ENCODE measurements at regions not wholly inside any gene's neighbourhood (a gene's known extent, or its start where the extent isn't known, plus 50 kb on each side); places are given as distances from the start of the nearest gene placed in this dataset.

DNA sequence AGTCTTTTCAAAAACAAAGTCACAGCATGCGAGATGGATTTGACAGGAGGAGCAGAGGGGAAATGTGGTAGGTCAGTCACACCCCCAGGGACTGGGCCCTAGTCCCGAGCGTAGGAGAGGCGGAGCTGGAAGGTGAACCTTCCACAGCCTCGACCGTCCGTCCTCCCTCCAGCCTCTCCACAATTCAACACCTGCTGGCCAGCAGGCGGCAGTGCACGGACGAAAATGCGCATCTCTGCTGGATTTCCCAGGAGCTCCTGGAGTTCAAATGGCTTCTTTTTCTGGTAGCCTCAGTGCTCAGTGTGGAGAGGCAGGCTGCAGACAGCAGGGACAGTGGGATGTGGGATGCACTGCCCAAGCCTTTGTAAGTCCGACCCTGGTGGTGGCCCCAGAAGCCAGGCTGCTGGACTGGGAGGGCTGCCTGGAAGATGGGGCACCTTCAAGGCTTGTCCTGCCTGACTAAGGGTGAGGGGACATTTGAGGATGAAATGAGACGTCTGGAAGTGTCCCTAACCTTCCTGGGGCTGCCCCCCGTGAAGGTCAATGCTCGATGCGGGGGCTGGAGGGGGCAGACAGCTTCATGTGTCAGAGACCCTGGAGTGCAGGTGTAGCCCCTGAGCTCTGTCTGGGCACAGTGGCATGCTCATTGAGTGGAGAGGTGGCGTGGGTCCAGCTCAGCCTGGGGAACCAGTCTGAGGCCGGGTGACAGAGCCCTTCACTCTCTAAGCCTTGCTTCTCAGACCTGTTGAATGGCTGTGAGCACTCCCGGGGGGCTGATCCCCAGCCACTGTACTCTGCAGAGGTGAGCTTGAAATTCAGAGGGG, 189.5 kb downstream of the TFCP2L1 start:
- no peak for DNase-seq (ENCODE audit: low read depth in 2 of 2)

DNA sequence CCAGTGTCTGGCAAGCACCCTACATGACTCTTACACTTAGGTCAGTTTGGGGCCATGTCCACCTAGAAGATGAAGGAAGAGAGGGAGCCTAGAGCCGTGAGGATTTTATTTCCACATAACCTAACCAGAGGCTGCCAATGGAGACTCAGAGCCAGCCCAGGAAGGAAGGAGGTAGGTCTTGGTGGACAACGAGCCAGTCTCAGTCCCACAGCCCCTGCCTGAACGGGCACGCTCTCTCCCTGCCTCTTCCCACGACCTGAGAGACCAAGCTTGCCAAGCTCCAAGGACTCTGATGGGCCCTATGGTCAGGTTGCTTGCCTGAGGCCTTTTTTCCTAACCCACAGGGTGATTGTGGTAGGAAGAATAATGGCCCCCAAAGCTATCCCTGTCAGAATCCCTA, 188.4 kb downstream of the TFCP2L1 start:
- DNase-seq (ENCODE audit: low read depth in 2 of 2) = no peak

DNA sequence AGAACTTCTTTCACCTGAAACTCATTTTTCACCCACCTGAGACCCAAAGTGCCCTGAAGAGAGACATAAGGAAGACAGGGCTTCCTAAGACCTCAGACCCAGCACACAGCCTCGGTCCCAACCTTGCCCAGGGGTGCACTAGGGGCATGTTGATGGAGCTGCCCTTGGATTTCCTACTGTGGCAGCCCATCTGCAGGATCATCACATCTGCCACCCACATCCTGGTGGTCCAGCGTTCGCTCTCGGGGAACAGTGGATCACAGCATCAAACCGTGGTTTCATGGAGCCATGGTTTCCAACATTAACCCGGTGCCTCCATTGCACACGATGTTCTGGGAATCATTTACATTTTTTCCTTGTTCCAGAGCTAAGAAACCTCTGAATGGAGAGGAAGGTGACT, 186.4 kb downstream of the TFCP2L1 start:
- DNase-seq (ENCODE audit: low read depth in 2 of 2) = no peak

DNA sequence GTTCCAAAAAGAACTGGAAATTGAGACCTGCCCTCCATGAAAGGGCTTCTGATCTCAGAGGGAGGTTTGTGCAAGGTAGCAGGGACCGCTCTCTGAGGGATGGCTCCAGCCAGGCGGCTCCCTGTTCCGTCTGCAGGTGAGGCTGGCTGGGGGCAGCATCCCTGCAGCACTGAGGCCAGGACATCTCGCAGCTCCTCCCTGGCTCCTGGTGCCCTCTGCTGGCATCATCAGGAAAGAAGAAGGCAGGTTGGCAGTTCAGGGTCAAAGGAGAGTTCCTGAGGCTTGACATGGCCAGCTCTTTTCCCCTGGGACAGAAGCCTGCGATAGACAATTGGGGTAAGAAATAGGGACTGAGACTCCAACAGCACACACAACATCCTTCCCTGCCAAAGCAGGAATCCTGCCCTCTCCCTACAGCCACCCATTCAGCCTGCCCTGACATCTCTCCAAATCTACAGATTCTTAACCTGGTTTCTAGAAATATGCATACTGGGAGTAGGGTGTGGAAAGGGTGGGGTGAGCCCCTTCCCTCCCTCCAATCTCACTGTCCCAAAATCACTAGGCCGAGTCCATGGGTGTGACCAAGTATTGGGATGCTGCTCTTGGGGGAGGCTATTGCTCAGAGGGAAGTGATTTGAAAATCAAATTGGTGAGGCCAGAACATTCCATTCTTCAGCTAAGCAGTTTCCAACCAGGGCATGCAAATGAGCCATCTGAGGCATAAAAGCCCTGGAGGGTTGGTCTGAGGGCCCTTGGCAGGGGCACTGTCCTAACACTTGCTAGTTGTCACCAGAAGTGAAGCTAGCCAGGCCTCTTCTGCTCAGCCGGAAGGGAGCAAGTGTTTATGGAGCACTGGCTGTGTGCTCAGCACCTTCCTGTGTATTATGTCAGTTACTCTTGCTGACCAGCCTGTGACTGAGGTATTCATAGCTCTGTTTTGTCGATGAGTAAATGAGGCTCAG, 185.4 kb downstream of the TFCP2L1 start:
- no peak for DNase-seq (ENCODE audit: low read depth in 2 of 2)

DNA sequence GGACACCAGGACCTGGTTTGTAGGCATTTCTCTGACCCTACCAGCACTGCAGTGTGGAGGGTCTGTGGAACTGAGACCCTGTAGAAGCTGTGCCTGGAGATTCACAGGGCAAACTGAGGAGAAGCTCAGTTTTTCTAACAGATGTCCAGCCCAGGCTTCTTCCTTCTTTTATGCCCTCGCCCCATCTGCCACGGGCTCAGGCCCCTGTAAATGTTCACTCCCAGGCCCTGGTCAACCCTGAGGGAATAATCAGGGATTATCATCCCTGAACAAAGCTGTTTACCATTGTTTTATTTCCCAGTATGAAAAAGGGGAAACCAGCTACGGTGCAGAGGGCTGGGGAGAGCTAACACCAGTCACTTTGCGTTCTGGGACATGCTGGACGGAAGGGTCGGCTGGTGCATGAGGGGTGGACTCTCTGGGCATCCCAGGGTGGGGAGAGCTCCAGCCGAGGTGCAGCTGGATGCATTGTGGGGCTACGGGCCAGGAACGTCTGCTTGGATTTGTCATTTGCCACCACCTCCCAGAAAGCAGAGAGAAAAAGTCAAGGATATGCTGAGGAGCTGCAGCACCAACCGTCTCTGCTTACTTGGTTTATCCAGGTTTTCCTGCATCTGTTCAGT, 183.8 kb downstream of the TFCP2L1 start:
- DNase-seq (ENCODE audit: low read depth in 2 of 2) = no peak

DNA sequence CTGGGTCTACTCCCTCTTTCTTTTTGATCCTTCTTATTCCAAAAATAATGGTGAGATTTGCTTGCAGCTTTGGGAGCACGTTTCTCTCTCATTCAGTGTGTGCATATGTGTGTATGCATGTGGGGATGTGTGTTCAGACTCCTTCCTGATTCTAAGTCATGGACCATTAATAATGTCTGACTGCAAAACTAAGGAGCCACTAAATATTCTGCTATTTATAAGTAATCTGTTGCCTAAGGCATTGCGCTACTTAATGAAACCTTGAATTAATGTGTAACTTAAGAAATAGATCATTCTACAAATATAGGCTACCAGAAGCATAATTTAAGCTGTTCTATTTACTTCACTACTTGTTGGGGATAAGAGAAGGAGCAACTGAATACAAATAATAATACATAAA, 182.1 kb downstream of the TFCP2L1 start:
- DNase-seq (ENCODE audit: low read depth in 2 of 2) = no peak

DNA sequence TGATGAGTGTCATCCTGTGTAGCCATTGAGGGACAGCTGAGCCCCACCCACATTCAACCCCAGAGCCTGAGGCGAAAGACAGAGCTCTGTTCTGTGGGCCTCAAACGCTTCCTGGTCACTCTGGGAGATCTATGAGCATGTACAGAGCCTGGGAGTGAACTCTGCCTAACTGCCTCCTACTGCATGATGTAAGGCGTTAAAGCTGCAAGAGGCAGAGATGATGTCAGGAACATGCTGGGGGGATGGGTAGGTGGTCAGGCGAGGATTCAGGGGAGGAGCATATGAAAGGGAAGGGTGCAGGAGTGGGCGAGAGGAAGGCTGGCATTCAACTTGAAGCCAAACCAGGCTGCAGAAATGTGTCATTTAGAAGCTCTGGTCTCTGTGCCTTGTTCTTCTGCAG, 181.0 kb downstream of the TFCP2L1 start:
- DNase-seq (ENCODE audit: low read depth in 2 of 2) = no peak

DNA sequence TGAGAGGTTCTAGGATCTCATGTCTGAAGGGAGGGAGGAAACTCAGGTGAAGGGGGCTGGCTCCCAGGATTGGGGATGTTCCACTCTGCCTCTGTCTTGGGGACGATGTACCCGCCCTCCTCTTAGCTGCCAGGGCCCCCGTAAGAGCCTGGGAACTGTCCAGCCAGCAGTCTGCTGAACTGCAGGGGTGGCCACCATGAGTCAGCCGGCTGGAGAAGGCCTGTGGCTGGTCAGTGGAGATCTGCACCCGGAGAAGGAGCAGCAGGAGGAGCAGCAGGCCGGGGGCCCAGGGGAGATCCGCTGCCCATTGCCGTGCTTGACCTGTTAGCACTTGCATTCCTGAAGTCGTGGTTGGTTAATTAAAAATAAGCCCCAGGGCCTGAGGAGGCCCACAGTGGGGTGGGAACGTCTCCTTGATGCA, 180.3 kb downstream of the TFCP2L1 start:
- no peak for DNase-seq (ENCODE audit: low read depth in 2 of 2)

DNA sequence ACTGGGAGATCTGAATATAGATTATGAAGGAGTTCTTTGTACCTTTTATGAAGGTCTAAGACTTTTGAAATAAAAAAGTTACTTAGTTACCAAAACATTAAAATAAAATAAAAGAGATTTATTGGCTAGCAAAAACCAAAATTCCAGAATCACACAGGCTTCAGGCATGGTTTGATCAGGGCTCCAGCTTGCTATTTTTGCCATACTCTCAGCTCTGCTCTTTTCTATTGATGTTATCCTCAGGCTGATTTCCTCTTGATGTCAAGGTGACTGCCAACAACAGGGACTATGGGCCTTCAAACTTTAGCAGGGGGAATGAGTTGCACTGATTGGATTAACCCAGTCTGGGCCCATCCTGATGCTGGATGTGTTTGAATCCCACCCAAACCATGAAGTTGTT, 174.1 kb downstream of the TFCP2L1 start:
- DNase-seq (ENCODE audit: low read depth in 2 of 2) = no peak

DNA sequence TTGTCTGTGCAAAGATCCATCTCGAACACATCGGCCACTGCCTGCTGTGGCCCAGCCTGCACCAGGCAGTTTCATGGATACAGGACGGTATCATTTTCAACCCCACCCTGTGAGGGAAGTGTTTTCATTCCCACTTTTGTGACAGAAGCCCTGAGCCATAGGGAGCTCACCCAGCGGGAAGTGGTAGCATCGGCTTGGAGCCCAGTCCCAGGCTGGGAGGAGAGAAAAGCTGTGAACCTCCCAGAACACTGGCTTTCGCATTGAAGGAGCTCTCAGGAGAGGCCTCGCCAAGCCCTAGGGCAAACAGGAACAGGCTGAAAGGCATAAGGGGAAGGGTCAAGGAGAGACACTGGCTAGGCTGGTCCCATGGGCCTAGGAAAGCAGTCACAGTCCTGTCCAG, 166.1 kb downstream of the TFCP2L1 start:
- no peak for DNase-seq (ENCODE audit: low read depth in 2 of 2)

DNA sequence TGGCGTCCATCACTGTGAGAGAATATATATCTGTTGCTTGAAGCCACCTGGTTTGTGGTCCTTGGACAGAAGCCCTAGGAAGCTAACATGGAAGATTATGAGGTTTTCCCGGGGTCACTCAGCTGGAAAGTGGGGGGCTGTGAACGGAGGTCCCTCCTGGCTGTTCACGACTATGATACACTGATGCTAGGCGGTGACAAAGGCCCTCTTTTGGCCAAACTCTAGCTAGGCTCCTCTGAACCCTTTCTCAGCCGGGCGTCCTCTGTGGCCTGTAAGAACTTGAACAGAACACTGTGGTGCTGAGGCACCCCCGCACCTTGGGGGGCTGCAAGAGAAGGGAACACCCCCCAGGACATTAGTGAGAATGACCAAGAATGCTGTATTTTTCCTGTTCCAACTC, 164.6 kb downstream of the TFCP2L1 start:
- no peak for DNase-seq (ENCODE audit: low read depth in 2 of 2)

DNA sequence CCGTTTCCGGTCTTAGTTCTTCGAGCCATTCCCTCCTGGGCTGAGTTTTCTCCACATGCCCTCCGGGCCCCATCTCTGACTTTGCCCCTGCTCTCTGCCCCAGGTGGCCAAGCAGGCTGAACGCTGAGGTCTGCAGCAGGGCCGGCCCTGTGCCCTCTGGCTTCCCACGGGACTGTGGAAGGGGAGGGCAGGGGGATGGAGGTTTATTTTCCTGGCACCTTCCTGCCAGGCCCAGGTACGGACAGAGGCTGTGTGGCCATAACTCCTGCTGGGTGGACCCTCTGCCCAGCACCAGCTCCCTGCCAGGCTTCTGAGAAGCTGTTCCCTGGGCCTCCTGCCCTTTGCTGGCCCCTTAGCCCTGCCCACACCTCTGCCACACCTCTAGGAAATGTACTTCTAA, 164.0 kb downstream of the TFCP2L1 start:
- no peak for DNase-seq (ENCODE audit: low read depth in 2 of 2)

DNA sequence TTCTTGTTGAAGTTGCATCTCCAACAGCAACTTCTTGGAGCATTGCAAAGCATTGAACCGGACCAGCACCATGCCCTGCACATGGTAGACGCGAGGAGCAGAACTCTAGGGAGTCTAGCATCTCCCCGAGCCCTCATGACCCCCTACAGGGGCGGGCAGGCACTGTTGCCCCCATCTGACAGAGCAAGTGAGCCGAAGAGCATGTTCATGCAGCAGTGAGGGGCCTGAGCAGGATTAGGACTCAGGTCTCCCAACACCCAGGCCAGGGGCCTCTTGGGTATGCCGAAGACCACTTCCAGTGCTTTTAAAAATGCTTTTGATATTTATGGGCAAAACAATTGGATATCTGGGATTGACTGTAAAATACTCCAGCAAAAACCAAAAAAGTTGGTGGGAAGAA, 163.3 kb downstream of the TFCP2L1 start:
- no peak for DNase-seq (ENCODE audit: low read depth in 2 of 2)

DNA sequence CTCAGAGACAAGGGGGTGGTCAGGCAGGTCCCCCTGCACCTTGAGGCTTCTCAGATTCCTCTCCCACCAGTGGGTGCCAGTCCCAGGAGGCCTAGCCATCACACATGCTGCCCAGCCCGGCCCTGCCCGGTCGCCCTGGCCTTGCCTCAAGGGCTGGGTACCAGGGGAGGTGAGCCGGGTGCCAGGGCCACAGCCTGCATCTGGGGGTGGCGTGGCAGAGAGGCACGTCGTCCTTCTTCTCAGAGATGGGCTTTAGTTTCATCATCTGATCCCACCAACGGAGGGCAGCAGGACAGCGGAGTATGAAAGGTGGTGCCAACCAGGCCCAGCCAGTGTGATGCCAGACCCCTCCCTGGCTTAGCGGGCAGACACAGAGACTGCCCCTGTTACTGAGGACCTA, 161.7 kb downstream of the TFCP2L1 start:
- no peak for DNase-seq (ENCODE audit: low read depth in 2 of 2)

DNA sequence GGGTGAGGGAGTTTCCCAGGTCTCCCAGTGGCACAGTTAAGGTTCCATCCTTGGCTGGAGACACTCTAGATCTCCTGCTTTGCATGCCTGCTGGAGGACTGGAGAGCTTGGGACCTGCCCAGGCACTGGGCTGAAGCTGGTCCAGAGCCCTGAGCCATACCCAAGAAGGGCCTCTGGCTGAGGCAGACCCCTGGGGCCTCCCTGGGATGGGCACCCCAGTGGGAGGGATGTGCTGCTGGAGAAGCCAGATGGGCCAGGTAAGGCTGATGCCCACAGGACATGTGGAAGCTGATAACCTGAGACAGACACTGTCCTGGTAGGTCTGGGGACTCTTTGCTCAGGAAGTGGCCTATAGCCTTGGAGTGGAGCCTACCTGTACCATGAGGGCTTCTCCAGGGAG, 160.7 kb downstream of the TFCP2L1 start:
- DNase-seq (ENCODE audit: low read depth in 2 of 2) = no peak

DNA sequence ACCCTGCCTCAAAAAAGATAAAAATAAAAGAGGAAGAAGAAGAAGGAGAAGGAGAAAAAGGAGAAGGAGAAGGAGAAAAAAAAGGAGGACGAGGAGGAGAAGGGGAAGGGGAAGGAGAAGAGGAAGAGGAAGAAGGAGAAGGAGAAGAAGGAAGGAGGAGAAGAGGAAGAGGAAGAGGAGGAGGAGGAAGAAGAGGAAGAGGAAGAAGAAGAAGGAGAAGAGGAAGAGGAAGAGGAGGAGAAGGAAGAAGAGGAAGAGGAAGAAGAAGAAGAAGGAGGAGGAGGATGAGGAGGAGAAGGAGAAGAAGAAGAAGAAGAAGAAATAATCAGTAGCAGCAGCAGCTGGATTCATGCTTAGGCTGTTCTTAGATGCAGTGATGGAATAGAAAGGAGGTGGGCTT, 159.7 kb downstream of the TFCP2L1 start:
- DNase-seq (ENCODE audit: low read depth in 2 of 2) = no peak

DNA sequence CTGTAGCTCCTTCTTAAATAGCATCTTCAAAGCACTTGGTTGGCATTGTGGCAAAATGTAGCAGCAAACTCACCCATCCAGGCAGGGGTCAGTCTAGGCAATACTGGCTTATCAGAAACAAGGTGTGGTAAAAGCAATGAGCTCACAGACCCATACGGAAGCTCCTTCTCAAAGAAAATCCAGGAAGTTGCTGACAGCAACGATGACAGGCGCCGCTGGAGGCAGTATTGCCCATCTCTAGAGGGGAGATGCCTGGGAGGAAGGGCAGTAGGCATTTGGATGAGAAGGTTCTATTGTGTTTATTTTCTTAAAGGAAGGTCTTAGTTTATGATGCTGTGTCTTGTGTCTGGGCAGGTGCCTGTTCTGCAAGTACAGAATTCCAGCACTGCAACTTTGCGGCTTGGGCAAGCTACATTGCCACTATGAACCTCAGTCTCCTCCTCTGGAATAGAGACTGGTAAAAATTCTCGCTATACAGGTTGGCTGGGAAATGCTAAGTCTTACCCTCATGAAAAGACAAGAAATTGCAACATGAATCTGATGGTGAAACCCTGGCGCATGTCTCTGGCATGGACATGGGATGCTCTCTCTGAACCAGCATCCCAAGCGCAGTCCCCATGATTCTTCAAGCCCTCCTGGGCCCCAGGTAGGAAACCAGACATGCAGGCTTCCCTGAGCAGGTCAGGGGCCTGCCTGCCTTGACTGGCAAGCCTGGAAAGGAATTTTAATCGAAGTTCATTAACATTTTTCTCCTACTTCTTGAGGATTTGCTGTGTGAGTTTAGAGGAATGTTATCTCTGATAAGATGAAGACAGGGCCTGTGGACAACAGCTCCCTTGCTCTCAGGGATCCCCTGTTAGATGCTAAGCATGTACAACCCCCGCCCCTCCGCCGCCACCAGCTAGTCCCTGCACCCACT, 156.0 kb downstream of the TFCP2L1 start:
- no peak for DNase-seq (ENCODE audit: low read depth in 2 of 2)

DNA sequence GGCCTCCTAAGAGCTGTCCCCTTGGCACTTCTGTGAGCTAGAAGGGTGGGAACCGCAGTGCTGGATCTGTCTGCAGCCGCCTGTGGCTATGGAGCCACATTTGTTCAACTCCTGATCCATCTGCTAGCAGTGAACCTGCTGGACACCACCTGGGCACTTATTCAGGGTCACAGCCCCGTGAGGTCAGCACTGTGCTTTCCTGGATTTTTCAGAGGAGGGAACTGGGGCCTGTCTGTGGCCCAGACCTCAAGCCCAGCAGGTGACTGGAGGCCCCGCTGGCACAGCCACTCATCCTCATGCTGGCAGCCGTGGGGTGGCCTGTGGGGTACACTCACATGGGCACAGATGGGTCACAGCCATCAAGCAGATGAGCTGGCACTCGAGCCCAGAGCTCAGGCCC, 155.3 kb downstream of the TFCP2L1 start:
- DNase-seq (ENCODE audit: low read depth in 2 of 2) = no peak

DNA sequence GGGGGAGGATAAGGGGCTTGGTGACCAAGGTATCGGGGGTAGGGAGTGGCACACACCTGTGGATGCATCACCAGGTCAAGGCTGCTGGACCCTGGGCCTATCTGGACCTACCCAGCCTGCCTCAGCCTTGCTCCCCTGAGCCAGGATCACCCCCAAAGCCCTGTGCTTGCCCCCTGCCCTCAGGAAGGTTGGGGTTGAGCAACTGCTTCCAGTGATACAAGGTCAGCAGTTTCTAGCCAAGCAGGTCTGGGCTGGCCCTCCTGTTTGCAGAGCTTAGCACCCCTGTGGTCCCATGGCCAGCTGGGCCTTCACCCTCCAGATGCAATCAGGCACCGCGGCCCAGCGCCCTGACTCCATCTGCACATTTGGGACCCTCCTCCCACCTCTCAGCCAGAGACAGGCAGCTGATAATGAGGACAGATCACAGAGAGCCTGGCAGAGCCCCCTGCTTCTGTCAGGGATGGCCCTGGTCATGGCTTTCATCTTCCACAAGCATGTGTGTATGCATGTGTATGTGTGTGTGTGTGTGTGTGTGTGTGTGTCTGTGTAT, 154.6 kb downstream of the TFCP2L1 start:
- DNase-seq (ENCODE audit: low read depth in 2 of 2) = no peak

DNA sequence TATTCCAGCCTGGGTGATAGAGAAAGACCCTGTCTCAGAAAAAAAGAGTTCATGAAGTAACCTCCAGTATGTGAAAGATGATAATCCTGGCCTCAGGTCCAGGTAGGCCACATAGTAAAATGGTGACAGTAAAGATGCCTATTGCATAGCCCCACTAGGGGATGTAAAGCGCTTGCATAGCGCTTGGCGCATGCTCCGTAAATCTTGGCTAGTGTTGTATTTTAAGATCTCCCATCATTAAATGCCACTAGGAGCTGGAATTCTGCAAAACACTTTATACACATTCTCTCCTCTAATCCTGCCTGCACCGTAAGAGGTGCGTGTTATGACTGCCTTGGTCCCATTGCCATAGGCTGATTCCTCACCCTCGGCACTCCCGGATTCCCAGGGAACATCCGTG, 153.6 kb downstream of the TFCP2L1 start:
- no peak for DNase-seq (ENCODE audit: low read depth in 2 of 2)
